ENCODE measurements at regions not wholly inside any gene's neighbourhood (a gene's known extent, or its start where the extent isn't known, plus 50 kb on each side); places are given as distances from the start of the nearest gene placed in this dataset.
"Not testable (repeated sequence)": the region's sequence is repeated elsewhere in the genome, so short reads cannot be mapped to it uniquely, and the experiment has no call there.

- no peak for DNase-seq
Observed at GRCh38 chr5:124932791-124933600, 186.6 kb upstream of the ZNF608 start.

GRCh38 chr5:124935065-124935464 is 188.6 kb upstream of the ZNF608 start:
- no peak for DNase-seq

GRCh38 chr5:124936626-124936933 is 190.1 kb upstream of the ZNF608 start:
- no peak for DNase-seq

GRCh38 chr5:124941051-124942049 is 194.9 kb upstream of the ZNF608 start:
- no peak for DNase-seq

GRCh38 chr5:124948062-124948753 is 201.8 kb upstream of the ZNF608 start:
- DNase-seq, result no peak

GRCh38 chr5:124948754-124949275 is 202.4 kb upstream of the ZNF608 start:
- DNase-seq, result no peak

GRCh38 chr5:124949862-124950261 is 203.4 kb upstream of the ZNF608 start:
- DNase-seq, result no peak

- no peak for DNase-seq
Observed at GRCh38 chr5:124951105-124951504, 204.7 kb upstream of the ZNF608 start.

- DNase-seq, result no peak
Observed at GRCh38 chr5:124951661-124952060, 205.2 kb upstream of the ZNF608 start.

GRCh38 chr5:124952079-124952478 is 205.6 kb upstream of the ZNF608 start:
- no peak for DNase-seq

- no peak for DNase-seq
Observed at GRCh38 chr5:124952566-124952965, 206.1 kb upstream of the ZNF608 start.

GRCh38 chr5:124954784-124955183 is 208.3 kb upstream of the ZNF608 start:
- no peak for DNase-seq

GRCh38 chr5:124956471-124957029 is 210.1 kb upstream of the ZNF608 start:
- no peak for DNase-seq

- DNase-seq, result no peak
Observed at GRCh38 chr5:124957063-124957462, 210.6 kb upstream of the ZNF608 start.

GRCh38 chr5:124960266-124960665 is 213.8 kb upstream of the ZNF608 start:
- no peak for DNase-seq

GRCh38 chr5:124961521-124961920 is 215.1 kb upstream of the ZNF608 start:
- DNase-seq, result no peak

- DNase-seq, result no peak
Observed at GRCh38 chr5:124962111-124962510, 215.7 kb upstream of the ZNF608 start.

GRCh38 chr5:124962735-124963134 is 216.3 kb upstream of the ZNF608 start:
- no peak for DNase-seq

- DNase-seq, result no peak
Observed at GRCh38 chr5:124963236-124963919, 216.9 kb upstream of the ZNF608 start.

GRCh38 chr5:124966741-124967140 is 220.3 kb upstream of the ZNF608 start:
- not testable (repeated sequence) for DNase-seq

GRCh38 chr5:124970381-124970780 is 223.9 kb upstream of the ZNF608 start:
- DNase-seq, result not testable (repeated sequence)

GRCh38 chr5:124972703-124973102 is 226.3 kb upstream of the ZNF608 start:
- no peak for DNase-seq
